Stomach (tissue), 8 donors: ENCODE measurements at regions not wholly inside any gene's neighbourhood (a gene's known extent, or its start where the extent isn't known, plus 50 kb on each side); places are given as distances from the start of the nearest gene placed in this dataset.

Source experiments
- DNase-seq, 2 donors: peaks; one replicate each; pipeline versions ENCODE4 v3.0.0 to v3.0.0-alpha.2; 2013 to 2019
- H3K27ac ChIP-seq, 5 donors: fragments of 200-600 bp in 4 of 5; sonication (generic) in 4 of 5; one replicate each; pipeline ENCODE4 v1.5.1; 2013 to 2019; ENCODE audit warnings: mild to moderate bottlenecking in 1 of 5, moderate library complexity in 1 of 5
- H3K27me3 ChIP-seq, 3 donors: fragments of 200-600 bp; sonication (generic); one replicate each; pipeline ENCODE4 v1.5.1; 2017 to 2019; ENCODE audit warnings: mixed run types in 1 of 3
- H3K36me3 ChIP-seq, 4 donors: fragments of 200-600 bp; sonication (generic); 1 replicate in 3 of 4; 2 replicates in 1 of 4; pipeline ENCODE4 v1.5.1; 2016 to 2019
- H3K4me1 ChIP-seq, 4 donors: fragments of 200-600 bp; sonication (generic); one replicate each; pipeline ENCODE4 v1.5.1; 2016 to 2019
- H3K4me3 ChIP-seq, 4 donors: fragments of 200-600 bp; sonication (generic) in 3 of 4; one replicate each; pipeline ENCODE4 v1.5.1; 2016 to 2019; ENCODE audit warnings: mild to moderate bottlenecking in 1 of 4
- H3K9me3 ChIP-seq, 4 donors: fragments of 200-600 bp; sonication (generic); one replicate each; pipeline ENCODE4 v1.5.1; 2016 to 2019
- CTCF ChIP-seq, 7 experiments: fragments of 450-650 bp in 4 of 7; fragments of 200-600 bp in 3 of 7; sonication (generic) in 3 of 7; IDR thresholded peaks; one replicate each; pipeline ENCODE4 v1.5.1; 2016 to 2019; ENCODE audit warnings: antibody characterized with exemption in 7 of 7, control low read depth in 2 of 7, mild to moderate bottlenecking in 1 of 7
- EP300 ChIP-seq: sonication (generic); formaldehyde crosslinking; IDR thresholded peaks from one replicate; pipeline ENCODE4 v1.6.1; 2017; ENCODE audit warnings: antibody characterized with exemption
- POLR2A ChIP-seq, 4 donors: fragments of 450-650 bp; IDR thresholded peaks; one replicate each; pipeline ENCODE4 v1.6.1; 2016; ENCODE audit warnings: antibody characterized with exemption in 4 of 4, control low read depth in 2 of 4, mild to moderate bottlenecking in 1 of 4, moderate library complexity in 1 of 4
- POLR2AphosphoS5 ChIP-seq, 3 donors: sonication (generic); formaldehyde crosslinking; IDR thresholded peaks; one replicate each; pipeline ENCODE4 v1.6.1; 2016; ENCODE audit warnings: antibody characterized with exemption in 3 of 3
- WGBS, 5 donors: extraction: QIAGEN DNeasy Blood & Tissue Kit in 3 of 5; methylation state at CpG; one replicate each; pipeline versions ENCODE4 v1.1.5 to v1.1.7; 2013 to 2018; 5-methylcytosine and 5-hydroxymethylcytosine counted together
- intact Hi-C: fragments of 100-400 bp; cut with DNase I; formaldehyde crosslinking; loops from one replicate; pipeline ENCODE4 v1.15.1; 2023; ENCODE audit warnings: low total_unique reads
- donor health status: healthy with polysubstance abuse.
- donor health status: Bipolar disorder and iron deficiency.
- donor health status: healthy.

DNA sequence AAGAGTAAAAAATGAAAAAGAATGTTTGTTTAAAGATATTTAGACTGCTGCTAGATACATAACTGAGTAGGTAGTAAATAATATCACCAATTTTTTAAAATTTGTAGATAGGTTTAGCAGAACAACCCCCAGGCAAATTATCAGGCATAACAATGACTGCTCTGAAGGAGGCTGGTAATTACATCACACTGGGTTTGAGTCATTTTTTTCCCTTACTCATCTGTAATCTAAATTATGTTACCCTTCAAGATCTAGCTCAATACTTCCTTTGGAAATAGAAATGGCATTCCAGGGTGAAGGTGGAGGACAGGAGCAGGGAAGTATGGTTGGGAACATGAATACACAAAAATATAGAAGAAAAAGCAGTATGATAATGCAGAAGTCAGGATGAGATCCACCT lies 431.6 kb upstream of the MAOA start:
- no peaks in the 10 kb centered on the region for H3K36me3 ChIP-seq
- H3K4me3 ChIP-seq, result no peak overlapping the region
- intact Hi-C loops, result no loop called here
- H3K27me3 ChIP-seq, result no peaks in the 10 kb centered on the region
- TF ChIP-seq EP300 (no peak), POLR2AphosphoS5 (IDR thresholded peaks at IDR 0.05) (no peak), POLR2A (IDR thresholded peaks at IDR 0.05) (no peak), CTCF (IDR thresholded peaks at IDR 0.05) (no peak)
- no peaks in the 10 kb centered on the region for H3K4me1 ChIP-seq
- no peaks in the 10 kb centered on the region for H3K9me3 ChIP-seq
- no peak overlapping the region for H3K27ac ChIP-seq
- DNase-seq, result no peak

GRCh38 chrX:43225626-43226328 lies 430.3 kb upstream of the MAOA start:
- Histone ChIP-seq H3K4me3 (no peak overlapping the region), H3K9me3 (no peaks in the 10 kb centered on the region), H3K36me3 (no peaks in the 10 kb centered on the region), H3K27ac (no peak overlapping the region), H3K4me1 (no peaks in the 10 kb centered on the region), H3K27me3 (no peaks in the 10 kb centered on the region)
- intact Hi-C loops, result no loop called here
- WGBS, 5 donors, result 48 to 79% (median 61%) methylated on average over 3 of the region's 3 CpGs
- no peak for TF ChIP-seq EP300
- no peak for DNase-seq

- DNase-seq, result peak in 1 of 2 donors; percentile 2
- Histone ChIP-seq H3K27me3 (no peaks in the 10 kb centered on the region), H3K36me3 (no peaks in the 10 kb centered on the region), H3K4me3 (no peak overlapping the region), H3K27ac (no peak overlapping the region), H3K9me3 (no peaks in the 10 kb centered on the region), H3K4me1 (no peaks in the 10 kb centered on the region)
- 44 to 85% (median 63%) methylated on average over 1 of the region's 1 CpG for WGBS, 5 donors
- TF ChIP-seq CTCF (IDR thresholded peaks at IDR 0.05), result no peak
- TF ChIP-seq EP300, result no peak
- TF ChIP-seq POLR2A (IDR thresholded peaks at IDR 0.05), result no peak
- TF ChIP-seq POLR2AphosphoS5 (IDR thresholded peaks at IDR 0.05), result no peak
- intact Hi-C loops, result no loop called here
Measured at GRCh38 chrX:43238461-43238945, 417.6 kb upstream of the MAOA start.

DNA sequence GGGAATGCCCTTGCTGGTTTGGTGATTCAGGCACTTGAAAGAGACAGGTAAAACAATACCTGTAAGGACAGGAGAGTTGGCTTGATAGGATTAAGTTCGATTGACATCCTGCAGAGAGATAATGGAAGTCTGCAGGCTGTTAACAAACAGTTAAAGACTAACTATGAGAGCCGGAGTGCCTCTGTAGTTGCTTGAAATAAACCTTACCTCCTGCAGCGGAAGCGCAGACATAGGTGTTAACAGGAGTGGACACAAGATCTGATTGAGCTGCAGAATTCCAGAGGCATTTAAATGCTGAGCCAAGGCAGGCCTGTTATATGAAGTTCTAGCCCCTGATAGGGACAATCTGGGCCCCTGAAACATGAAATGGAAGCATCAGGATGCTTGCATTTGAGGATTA lies 416.7 kb upstream of the MAOA start:
- WGBS, 5 donors, result 67 to 82% (median 74%) methylated on average over 4 of the region's 4 CpGs

More for the DNA sequence above, 416.7 kb upstream of the MAOA start:
- Histone ChIP-seq H3K36me3 (no peaks in the 10 kb centered on the region), H3K27me3 (no peaks in the 10 kb centered on the region), H3K4me1 (no peaks in the 10 kb centered on the region), H3K4me3 (no peak overlapping the region), H3K27ac (no peak overlapping the region), H3K9me3 (no peaks in the 10 kb centered on the region)
- no peak for TF ChIP-seq CTCF (IDR thresholded peaks at IDR 0.05)
- TF ChIP-seq POLR2AphosphoS5 (IDR thresholded peaks at IDR 0.05), result no peak
- TF ChIP-seq EP300, result no peak
- no peak for TF ChIP-seq POLR2A (IDR thresholded peaks at IDR 0.05)
- DNase-seq, result no peak
- intact Hi-C loops, result no loop called here
